GM19395 (cell line): ENCODE measurements at regions not wholly inside any gene's neighbourhood (a gene's known extent, or its start where the extent isn't known, plus 50 kb on each side); places are given as distances from the start of the nearest gene placed in this dataset.
A peak's percentile ranks its signal among the peaks of the same experiment; 100 is the strongest.
"Not testable (repeated sequence)": the region's sequence is repeated elsewhere in the genome, so short reads cannot be mapped to it uniquely, and the experiment has no call there.

Experiments
- ATAC-seq: cut with Tn5 transposase; IDR thresholded peaks from one replicate; pipeline ENCODE4 v1.9.1; 2021; ENCODE audit warnings: mild to moderate bottlenecking, moderate library complexity; ENCODE audit not compliant: unreplicated experiment

- ATAC-seq, result no peak
These were observed 128.9 kb upstream of the GOT2 start for GRCh38 chr16:58863042-58863441.

GRCh38 chr16:58862334-58863021 is 128.4 kb upstream of the GOT2 start:
- no peak for ATAC-seq

- no peak for ATAC-seq
These were observed 126.0 kb upstream of the GOT2 start for GRCh38 chr16:58859958-58860669.

- not testable (repeated sequence) for ATAC-seq
These were observed 124.5 kb upstream of the GOT2 start for GRCh38 chr16:58858577-58858976.

- ATAC-seq, result no peak
These were observed 121.3 kb upstream of the GOT2 start for GRCh38 chr16:58855291-58855863.

- ATAC-seq, result peak; percentile 79
These were observed 120.0 kb upstream of the GOT2 start for GRCh38 chr16:58853854-58854791.

GRCh38 chr16:58850678-58851020 is 116.5 kb upstream of the GOT2 start:
- no peak for ATAC-seq

GRCh38 chr16:58850019-58850677 is 116.0 kb upstream of the GOT2 start:
- no peak for ATAC-seq

GRCh38 chr16:58848662-58849002 is 114.5 kb upstream of the GOT2 start:
- no peak for ATAC-seq

- ATAC-seq, result no peak
These were observed 114.0 kb upstream of the GOT2 start for GRCh38 chr16:58847902-58848661.

GRCh38 chr16:58846226-58846625 is 112.1 kb upstream of the GOT2 start:
- ATAC-seq, result not testable (repeated sequence)

- ATAC-seq, result peak; percentile 63
These were observed 109.6 kb upstream of the GOT2 start for GRCh38 chr16:58843675-58844074.

- peak; percentile 57 for ATAC-seq
These were observed 108.6 kb upstream of the GOT2 start for GRCh38 chr16:58842746-58843145.

GRCh38 chr16:58842156-58842555 is 108.0 kb upstream of the GOT2 start:
- peak; percentile 55 for ATAC-seq

- ATAC-seq, result no peak
These were observed 103.8 kb upstream of the GOT2 start for GRCh38 chr16:58837950-58838349.

- no peak for ATAC-seq
These were observed 102.3 kb upstream of the GOT2 start for GRCh38 chr16:58836427-58836826.

- no peak for ATAC-seq
These were observed 98.3 kb upstream of the GOT2 start for GRCh38 chr16:58832386-58832895.

- ATAC-seq, result no peak
These were observed 97.3 kb upstream of the GOT2 start for GRCh38 chr16:58831386-58831785.

GRCh38 chr16:58828901-58829545 is 94.9 kb upstream of the GOT2 start:
- no peak for ATAC-seq
